Right lobe of liver (tissue), 6 donors: ENCODE measurements at regions not wholly inside any gene's neighbourhood (a gene's known extent, or its start where the extent isn't known, plus 50 kb on each side); places are given as distances from the start of the nearest gene placed in this dataset.

ENCODE experiments used
- ATAC-seq, 4 donors: fragments of 200-7000 bp; cut with Tn5 transposase; one replicate each; pipeline ENCODE4 v1.9.1; 2020; ENCODE audit warnings: mild to moderate bottlenecking in 4 of 4, moderate library complexity in 4 of 4
- DNase-seq, 3 donors: peaks; one replicate each; pipeline ENCODE4 v3.0.0-alpha.2; 2020
- H3K27ac ChIP-seq, 3 donors: fragments of 200-600 bp; one replicate each; pipeline ENCODE4 v1.8.0; 2022
- H3K27me3 ChIP-seq, 2 donors: fragments of 200-600 bp; one replicate each; pipeline ENCODE4 v1.8.0; 2022
- H3K36me3 ChIP-seq, 4 donors: fragments of 200-600 bp; sonication (generic) in 1 of 4; one replicate each; pipeline versions ENCODE4 v1.5.1 to v1.8.0; 2017 to 2022; ENCODE audit warnings: control low read depth in 1 of 4
- H3K4me1 ChIP-seq, 4 donors: fragments of 200-600 bp; sonication (generic) in 1 of 4; one replicate each; pipeline versions ENCODE4 v1.5.1 to v1.8.0; 2017 to 2022; ENCODE audit warnings: control low read depth in 1 of 4
- H3K4me3 ChIP-seq, 3 donors: fragments of 200-600 bp; one replicate each; pipeline ENCODE4 v1.8.0; 2022
- H3K9me3 ChIP-seq, 4 donors: fragments of 200-600 bp; sonication (generic) in 1 of 4; one replicate each; pipeline versions ENCODE4 v1.5.1 to v1.8.0; 2017 to 2022; ENCODE audit warnings: control low read depth in 1 of 4
- CTCF ChIP-seq, 4 donors: fragments of 200-600 bp in 3 of 4; fragments of 450-650 bp in 1 of 4; IDR thresholded peaks; one replicate each; pipeline versions ENCODE4 v1.5.1 to v1.8.0; 2016 to 2022; ENCODE audit warnings: antibody characterized with exemption in 4 of 4, mild to moderate bottlenecking in 2 of 4
- POLR2A ChIP-seq: fragments of 450-650 bp; IDR thresholded peaks from one replicate; pipeline ENCODE4 v1.6.1; 2017; ENCODE audit warnings: antibody characterized with exemption, mild to moderate bottlenecking
- WGBS: methylation state at CpG from one replicate; pipeline ENCODE4 v1.1.6; 2018; ENCODE audit warnings: low coverage, low lambda C conversion rate; ENCODE audit not compliant: insufficient coverage; ENCODE audit errors: missing lambda C conversion rate; 5-methylcytosine and 5-hydroxymethylcytosine counted together
- intact Hi-C, 2 donors: fragments of 100-400 bp; cut with DNase I; formaldehyde crosslinking; loops; one replicate each; pipeline versions ENCODE4 v1.11.2 to v1.14.1; 2022
- donor health status: DM: no; HTN: yes; CAD: no.
- donor health status: DM: no; HTN: no; CAD: no.
- donor health status: DM: no; HTN: no; CAD: no.
- donor health status: DM: no; HTN: yes; CAD: no.
- donor health status: DM: no; HTN: yes; CAD: no.

- no peak for ATAC-seq
- Histone ChIP-seq H3K27ac (no peak overlapping the region), H3K27me3 (no peaks in the 10 kb centered on the region), H3K9me3 (no peaks in the 10 kb centered on the region), H3K4me1 (no peaks in the 10 kb centered on the region), H3K36me3 (no peaks in the 10 kb centered on the region), H3K4me3 (no peak overlapping the region)
- DNase-seq: no peak
- TF ChIP-seq CTCF (IDR thresholded peaks at IDR 0.05) (no peak), POLR2A (no peak)
- intact Hi-C loops: no loop called here
- WGBS: 44% methylated on average over 2 of the region's 2 CpGs
Measured at GRCh38 chr4:156419080-156419685, 465.5 kb upstream of the CTSO start.

GRCh38 chr4:156414406-156414805 lies 460.7 kb upstream of the CTSO start:
- no peak overlapping the region for H3K4me3 ChIP-seq
- intact Hi-C loops: no loop called here
- H3K36me3 ChIP-seq: no peaks in the 10 kb centered on the region
- H3K27ac ChIP-seq: no peak overlapping the region
- no peaks in the 10 kb centered on the region for H3K4me1 ChIP-seq
- TF ChIP-seq POLR2A: no peak
- no peak for TF ChIP-seq CTCF (IDR thresholded peaks at IDR 0.05)
- no peak for DNase-seq
- no peaks in the 10 kb centered on the region for H3K27me3 ChIP-seq
- no peak for ATAC-seq
- no peaks in the 10 kb centered on the region for H3K9me3 ChIP-seq

- no peak overlapping the region for H3K27ac ChIP-seq
- ATAC-seq (no peak), DNase-seq (no peak)
- no peaks in the 10 kb centered on the region for H3K9me3 ChIP-seq
- H3K36me3 ChIP-seq: no peaks in the 10 kb centered on the region
- H3K27me3 ChIP-seq: no peaks in the 10 kb centered on the region
- TF ChIP-seq POLR2A: no peak
- TF ChIP-seq CTCF (IDR thresholded peaks at IDR 0.05): no peak
- no peak overlapping the region for H3K4me3 ChIP-seq
- 25% methylated on average over 3 of the region's 3 CpGs for WGBS
- intact Hi-C loops: no loop called here
- H3K4me1 ChIP-seq: no peaks in the 10 kb centered on the region
Measured at GRCh38 chr4:156413239-156414135, 459.8 kb upstream of the CTSO start.

- no peaks in the 10 kb centered on the region for H3K9me3 ChIP-seq
- no peak overlapping the region for H3K4me3 ChIP-seq
- ATAC-seq (no peak), DNase-seq (no peak)
- WGBS: 39% methylated on average over 2 of the region's 2 CpGs
- H3K27ac ChIP-seq: no peak overlapping the region
- intact Hi-C loops: no loop called here
- H3K36me3 ChIP-seq: no peaks in the 10 kb centered on the region
- no peaks in the 10 kb centered on the region for H3K27me3 ChIP-seq
- TF ChIP-seq POLR2A: no peak
- TF ChIP-seq CTCF (IDR thresholded peaks at IDR 0.05): no peak
- no peaks in the 10 kb centered on the region for H3K4me1 ChIP-seq
Measured at GRCh38 chr4:156411531-156411930, 457.9 kb upstream of the CTSO start.
